ENCODE measurements at regions not wholly inside any gene's neighbourhood (a gene's known extent, or its start where the extent isn't known, plus 50 kb on each side); places are given as distances from the start of the nearest gene placed in this dataset.

DNA sequence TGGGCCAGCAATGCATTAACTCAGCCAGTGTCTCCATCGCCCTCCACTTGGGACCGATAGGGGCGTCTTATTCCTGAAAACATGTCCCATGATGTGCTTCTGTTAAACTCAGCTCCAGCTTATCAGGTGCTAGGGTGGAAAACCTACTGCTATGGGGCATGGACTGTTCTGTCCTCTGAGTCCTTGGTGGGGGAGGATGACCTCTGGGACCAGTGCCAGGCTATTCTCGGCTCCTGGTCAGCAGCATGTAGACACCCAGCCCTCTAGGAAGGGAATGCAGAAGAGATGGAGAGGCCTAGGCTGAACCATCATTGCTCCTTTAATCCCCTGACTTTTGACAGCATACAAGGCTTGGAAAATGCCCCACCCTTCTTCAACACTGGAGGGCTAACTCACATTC lies 486.2 kb downstream of the MED13L start:
- TF ChIP-seq, protein P1, sequence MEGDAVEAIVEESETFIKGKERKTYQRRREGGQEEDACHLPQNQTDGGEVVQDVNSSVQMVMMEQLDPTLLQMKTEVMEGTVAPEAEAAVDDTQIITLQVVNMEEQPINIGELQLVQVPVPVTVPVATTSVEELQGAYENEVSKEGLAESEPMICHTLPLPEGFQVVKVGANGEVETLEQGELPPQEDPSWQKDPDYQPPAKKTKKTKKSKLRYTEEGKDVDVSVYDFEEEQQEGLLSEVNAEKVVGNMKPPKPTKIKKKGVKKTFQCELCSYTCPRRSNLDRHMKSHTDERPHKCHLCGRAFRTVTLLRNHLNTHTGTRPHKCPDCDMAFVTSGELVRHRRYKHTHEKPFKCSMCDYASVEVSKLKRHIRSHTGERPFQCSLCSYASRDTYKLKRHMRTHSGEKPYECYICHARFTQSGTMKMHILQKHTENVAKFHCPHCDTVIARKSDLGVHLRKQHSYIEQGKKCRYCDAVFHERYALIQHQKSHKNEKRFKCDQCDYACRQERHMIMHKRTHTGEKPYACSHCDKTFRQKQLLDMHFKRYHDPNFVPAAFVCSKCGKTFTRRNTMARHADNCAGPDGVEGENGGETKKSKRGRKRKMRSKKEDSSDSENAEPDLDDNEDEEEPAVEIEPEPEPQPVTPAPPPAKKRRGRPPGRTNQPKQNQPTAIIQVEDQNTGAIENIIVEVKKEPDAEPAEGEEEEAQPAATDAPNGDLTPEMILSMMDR (IDR thresholded peaks at IDR 0.05) = no peak
- TF ChIP-seq EP300 (IDR thresholded peaks at IDR 0.05; ENCODE audit: borderline replicate concordance in 1 of 2, low read depth in 1 of 2, low read length in 1 of 2) (no peak), MXI1 (IDR thresholded peaks at IDR 0.05; ENCODE audit: low read depth, low read length) (no peak), POLR2AphosphoS5 (IDR thresholded peaks at IDR 0.05; ENCODE audit: low read depth, low read length) (no peak), YY1 (IDR thresholded peaks at IDR 0.05; ENCODE audit: low read depth) (no peak), NRF1 (IDR thresholded peaks at IDR 0.05; ENCODE audit: low read depth, low read length) (no peak)
- TF ChIP-seq, protein P2, sequence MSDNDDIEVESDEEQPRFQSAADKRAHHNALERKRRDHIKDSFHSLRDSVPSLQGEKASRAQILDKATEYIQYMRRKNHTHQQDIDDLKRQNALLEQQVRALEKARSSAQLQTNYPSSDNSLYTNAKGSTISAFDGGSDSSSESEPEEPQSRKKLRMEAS (IDR thresholded peaks at IDR 0.05; ENCODE audit: low read depth) = no peak

All from SK-N-SH (cell line).